Spinal cord (tissue), 9 donors: ENCODE measurements at regions not wholly inside any gene's neighbourhood (a gene's known extent, or its start where the extent isn't known, plus 50 kb on each side); places are given as distances from the start of the nearest gene placed in this dataset.
"Not testable (repeated sequence)": the region's sequence is repeated elsewhere in the genome, so short reads cannot be mapped to it uniquely, and the experiment has no call there.

Experiments
- DNase-seq, 6 donors: peaks; one replicate each; pipeline versions ENCODE4 v3.0.0 to v3.0.0-alpha.2; 2013 to 2015; ENCODE audit warnings: low spot score in 6 of 6, low read depth in 4 of 6
- H3K27ac ChIP-seq: one replicate; pipeline ENCODE4 v1.5.1; 2013; ENCODE audit warnings: low read depth, low read length, control low read depth
- H3K27me3 ChIP-seq: one replicate; pipeline ENCODE4 v1.6.1; 2013; ENCODE audit warnings: low read length; ENCODE audit not compliant: control insufficient read depth, insufficient read depth
- H3K36me3 ChIP-seq: one replicate; pipeline ENCODE4 v1.6.1; 2013; ENCODE audit warnings: low read length; ENCODE audit not compliant: control insufficient read depth, insufficient read depth
- H3K4me1 ChIP-seq: one replicate; pipeline ENCODE4 v1.6.1; 2013; ENCODE audit warnings: low read length; ENCODE audit not compliant: control insufficient read depth, insufficient read depth
- H3K4me3 ChIP-seq: one replicate; pipeline ENCODE4 v1.5.1; 2013; ENCODE audit warnings: low read depth, low read length, control low read depth
- H3K9me3 ChIP-seq: one replicate; pipeline ENCODE4 v1.6.1; 2013; ENCODE audit warnings: low read length; ENCODE audit not compliant: control insufficient read depth, insufficient read depth
- WGBS: methylation state at CpG from one replicate; pipeline ENCODE4 v1.1.5; 2013; ENCODE audit warnings: missing lambda C conversion rate; ENCODE audit not compliant: insufficient coverage; 5-methylcytosine and 5-hydroxymethylcytosine counted together
- donor health status: healthy.

- H3K9me3 ChIP-seq, result no peaks in the 10 kb centered on the region
- H3K4me1 ChIP-seq, result no peaks in the 10 kb centered on the region
- no peak overlapping the region for H3K4me3 ChIP-seq
- no peak for DNase-seq
- no peaks in the 10 kb centered on the region for H3K27me3 ChIP-seq
- H3K36me3 ChIP-seq, result no peaks in the 10 kb centered on the region
- no peak overlapping the region for H3K27ac ChIP-seq
Observed at GRCh38 chr5:121100931-121101330, 636.8 kb downstream of the PRR16 start.

- Histone ChIP-seq H3K4me3 (no peak overlapping the region), H3K27me3 (no peaks in the 10 kb centered on the region), H3K9me3 (no peaks in the 10 kb centered on the region), H3K36me3 (no peaks in the 10 kb centered on the region), H3K27ac (no peak overlapping the region), H3K4me1 (no peaks in the 10 kb centered on the region)
- DNase-seq, result no peak
- no CpG with 5 or more reads among the region's 2 CpGs for WGBS
Observed at GRCh38 chr5:121105921-121106320, 641.8 kb downstream of the PRR16 start.

- H3K9me3 ChIP-seq, H3K27me3 ChIP-seq, H3K4me1 ChIP-seq, H3K36me3 ChIP-seq, DNase-seq, H3K27ac ChIP-seq, H3K4me3 ChIP-seq: not testable (repeated sequence)
- 96% methylated on average over 32 of the region's 33 CpGs for WGBS
Observed at GRCh38 chr5:121106721-121107690, 642.9 kb downstream of the PRR16 start.

- Histone ChIP-seq H3K27ac (no peak overlapping the region), H3K27me3 (no peaks in the 10 kb centered on the region)
- WGBS, result 89% methylated on average over 9 of the region's 10 CpGs
Observed at GRCh38 chr5:121108725-121109124, 644.6 kb downstream of the PRR16 start.

GRCh38 chr5:121109817-121110216, 645.7 kb downstream of the PRR16 start:
- Histone ChIP-seq H3K27me3 (no peaks in the 10 kb centered on the region), H3K4me1 (no peaks in the 10 kb centered on the region), H3K36me3 (no peaks in the 10 kb centered on the region), H3K27ac (no peak overlapping the region), H3K9me3 (no peaks in the 10 kb centered on the region), H3K4me3 (no peak overlapping the region)
- no peak for DNase-seq
- WGBS, result no CpG with 5 or more reads among the region's 1 CpG

More at GRCh38 chr5:121108725-121109124, 644.6 kb downstream of the PRR16 start:
- H3K9me3 ChIP-seq, result no peaks in the 10 kb centered on the region
- no peak overlapping the region for H3K4me3 ChIP-seq
- no peaks in the 10 kb centered on the region for H3K4me1 ChIP-seq
- no peak for DNase-seq
- no peaks in the 10 kb centered on the region for H3K36me3 ChIP-seq

DNA sequence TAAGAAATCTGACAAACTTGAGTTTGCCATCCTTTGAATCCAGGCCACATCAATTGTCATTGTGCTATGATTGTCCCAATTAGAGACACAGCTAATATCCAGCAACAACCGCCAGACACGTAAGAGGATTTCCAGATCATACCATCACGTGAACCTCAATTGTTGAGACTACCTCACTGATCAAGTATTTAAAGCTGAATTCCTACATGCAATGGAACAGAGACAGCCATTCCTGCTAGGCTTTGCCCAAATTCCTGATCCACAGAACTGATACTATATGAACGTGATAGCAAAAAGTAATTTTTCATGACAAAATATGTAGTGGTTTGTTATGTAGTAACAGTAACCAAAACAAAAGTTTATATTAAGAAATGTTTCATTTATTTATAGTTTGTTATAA, 657.7 kb downstream of the PRR16 start:
- H3K27ac ChIP-seq, result no peak overlapping the region
- 94% methylated on average over 3 of the region's 4 CpGs for WGBS
- DNase-seq, result no peak
- H3K9me3 ChIP-seq, result no peaks in the 10 kb centered on the region
- H3K4me1 ChIP-seq, result no peaks in the 10 kb centered on the region
- H3K36me3 ChIP-seq, result no peaks in the 10 kb centered on the region
- H3K4me3 ChIP-seq, result no peak overlapping the region
- H3K27me3 ChIP-seq, result no peaks in the 10 kb centered on the region

GRCh38 chr5:121138495-121138907, 674.4 kb downstream of the PRR16 start:
- Histone ChIP-seq H3K4me1 (no peaks in the 10 kb centered on the region), H3K36me3 (no peaks in the 10 kb centered on the region), H3K27me3 (no peaks in the 10 kb centered on the region), H3K4me3 (no peak overlapping the region), H3K27ac (no peak overlapping the region), H3K9me3 (no peaks in the 10 kb centered on the region)
- peak in 1 of 6 donors; percentile 16 for DNase-seq
- no CpG with 5 or more reads among the region's 1 CpG for WGBS

- WGBS, result no CpG with 5 or more reads among the region's 1 CpG
- Histone ChIP-seq H3K4me3 (no peak overlapping the region), H3K36me3 (no peaks in the 10 kb centered on the region), H3K27me3 (no peaks in the 10 kb centered on the region), H3K9me3 (no peaks in the 10 kb centered on the region), H3K27ac (no peak overlapping the region), H3K4me1 (no peaks in the 10 kb centered on the region)
- DNase-seq, result no peak
Observed at GRCh38 chr5:121138952-121139351, 674.9 kb downstream of the PRR16 start.

GRCh38 chr5:121144764-121145163, 680.7 kb downstream of the PRR16 start:
- no peak for DNase-seq
- no peaks in the 10 kb centered on the region for H3K27me3 ChIP-seq
- H3K27ac ChIP-seq, result no peak overlapping the region
- no peaks in the 10 kb centered on the region for H3K9me3 ChIP-seq
- no peaks in the 10 kb centered on the region for H3K4me1 ChIP-seq
- no peak overlapping the region for H3K4me3 ChIP-seq
- no peaks in the 10 kb centered on the region for H3K36me3 ChIP-seq
- no CpG with 5 or more reads among the region's 1 CpG for WGBS

DNA sequence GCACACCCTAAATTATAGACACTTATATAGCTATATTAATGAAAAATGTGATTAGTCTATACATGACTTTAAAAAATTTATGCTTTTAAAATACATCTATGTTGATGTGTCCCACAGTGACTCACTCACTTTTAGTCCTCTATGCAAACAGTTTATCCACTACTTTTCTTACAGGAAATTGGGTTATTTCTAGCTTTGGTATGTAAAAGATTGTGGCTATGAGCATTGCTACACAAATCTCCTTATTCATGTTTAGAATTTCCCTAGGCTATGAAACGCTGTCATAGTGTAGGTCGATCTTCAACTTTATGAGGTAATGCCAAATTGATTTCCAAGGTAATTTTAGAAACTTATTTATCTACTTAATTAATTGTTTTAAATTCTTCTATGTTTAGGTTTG, 687.4 kb downstream of the PRR16 start:
- no CpG with 5 or more reads among the region's 2 CpGs for WGBS
- H3K4me3 ChIP-seq, result no peak overlapping the region
- H3K36me3 ChIP-seq, result no peaks in the 10 kb centered on the region
- no peaks in the 10 kb centered on the region for H3K9me3 ChIP-seq
- H3K27ac ChIP-seq, result no peak overlapping the region
- no peaks in the 10 kb centered on the region for H3K4me1 ChIP-seq
- DNase-seq, result no peak
- no peaks in the 10 kb centered on the region for H3K27me3 ChIP-seq
